ENCODE measurements at regions not wholly inside any gene's neighbourhood (a gene's known extent, or its start where the extent isn't known, plus 50 kb on each side); places are given as distances from the start of the nearest gene placed in this dataset.

DNA sequence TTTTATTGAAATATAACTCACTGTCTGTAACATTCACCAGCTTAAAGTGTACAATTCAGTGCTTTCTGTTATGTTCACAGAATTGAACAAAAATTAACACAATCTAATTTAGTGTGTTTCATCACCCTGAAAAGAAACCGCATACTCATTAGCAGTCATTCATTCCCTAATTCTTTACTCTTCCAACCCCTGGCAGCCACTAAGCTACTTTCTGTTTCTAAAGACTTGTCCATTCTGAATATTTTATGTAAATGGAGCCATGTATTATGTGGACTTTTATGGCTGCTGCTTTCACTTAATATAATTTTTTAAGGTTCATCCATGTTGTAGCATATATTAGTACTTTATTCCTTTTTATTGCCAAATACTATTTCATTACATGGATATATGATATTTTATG, 94.7 kb upstream of the ATP8A1 start:
- POLR2A ChIA-PET, result no interaction called here

DNA sequence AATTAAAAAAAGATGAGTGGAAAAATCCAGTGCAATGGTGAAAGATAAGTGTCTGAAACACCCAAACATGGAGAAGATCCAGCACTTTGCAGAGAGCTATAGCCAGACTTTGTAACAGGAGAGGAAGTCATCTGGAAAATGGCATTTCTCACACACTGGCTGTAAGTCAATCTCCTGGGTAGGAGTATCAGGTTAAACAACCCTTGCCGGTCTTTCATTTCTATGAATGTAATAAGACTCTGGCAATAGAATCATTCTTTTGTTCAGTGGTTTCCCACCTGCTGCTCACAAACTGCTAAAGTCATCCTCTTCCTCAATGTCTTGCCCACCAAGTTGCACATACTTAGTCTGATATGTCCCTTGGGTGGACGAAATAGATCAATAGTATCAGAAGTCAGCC, 94.0 kb upstream of the ATP8A1 start:
- ChIA-PET POLR2A (no interaction called here), CTCF (no interaction called here)

More for the DNA sequence above, 94.7 kb upstream of the ATP8A1 start:
- CTCF ChIA-PET, result no interaction called here

GRCh38 chr4:42750091-42750490, 93.2 kb upstream of the ATP8A1 start:
- ChIA-PET CTCF (interaction anchor here (0.5 to 0.9 kb wide), 3 partner anchors 25 to 196 kb away, joined by 3 read pairs; no protein-coding TSS in a partner anchor), POLR2A (no interaction called here)

DNA sequence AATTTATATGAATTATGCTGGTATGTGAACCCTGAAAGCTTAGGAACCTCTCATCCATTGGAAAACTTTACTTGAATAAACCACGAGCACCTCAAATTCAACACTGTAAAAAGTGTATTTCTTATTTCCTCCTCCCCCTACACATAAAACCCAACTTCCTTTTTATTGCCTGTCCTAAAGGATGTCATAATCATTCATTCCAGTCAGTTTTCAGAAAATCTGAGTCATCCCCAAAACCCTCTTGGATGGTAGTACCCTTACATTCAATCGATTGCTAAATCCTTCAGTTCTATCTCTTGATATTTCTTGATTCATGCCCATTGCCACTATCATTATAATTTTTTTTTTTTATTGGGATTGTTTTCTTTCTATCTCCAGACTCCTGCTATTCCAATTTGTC, 91.1 kb upstream of the ATP8A1 start:
- ChIA-PET POLR2A (no interaction called here), CTCF (no interaction called here)

DNA sequence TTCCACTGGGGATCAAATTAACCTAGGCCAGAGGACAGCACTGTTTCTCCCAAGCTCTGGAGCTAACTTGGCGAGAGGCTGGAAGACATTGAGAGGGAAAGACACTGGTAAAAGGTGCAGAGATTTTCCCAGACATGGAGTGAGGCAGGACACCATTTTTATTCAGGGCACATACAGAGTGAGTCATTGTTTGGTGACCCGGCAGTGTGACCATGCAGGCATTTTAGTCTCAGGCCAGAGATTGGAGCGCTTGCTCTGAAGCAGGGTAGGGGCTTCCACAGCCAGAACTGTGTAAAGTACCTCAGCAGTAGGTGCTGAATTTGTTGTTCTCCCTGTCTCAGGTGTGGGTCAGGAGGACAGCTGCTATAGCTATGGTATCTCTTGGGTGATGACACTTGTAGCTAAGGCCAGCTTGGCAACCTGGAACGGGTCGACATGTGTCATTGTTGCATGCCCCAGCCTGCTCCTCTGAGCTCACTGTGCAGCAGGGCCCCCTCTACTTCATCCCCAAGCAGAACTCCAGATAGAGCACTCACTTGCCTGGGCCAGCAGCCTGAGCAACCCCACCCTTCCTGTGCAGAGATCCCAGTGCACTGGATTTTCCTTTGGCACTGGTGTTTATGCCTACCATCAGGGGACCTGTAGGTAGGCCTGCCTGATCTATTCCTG, 79.8 kb upstream of the ATP8A1 start:
- POLR2A ChIA-PET, result no interaction called here
- CTCF ChIA-PET, result no interaction called here

DNA sequence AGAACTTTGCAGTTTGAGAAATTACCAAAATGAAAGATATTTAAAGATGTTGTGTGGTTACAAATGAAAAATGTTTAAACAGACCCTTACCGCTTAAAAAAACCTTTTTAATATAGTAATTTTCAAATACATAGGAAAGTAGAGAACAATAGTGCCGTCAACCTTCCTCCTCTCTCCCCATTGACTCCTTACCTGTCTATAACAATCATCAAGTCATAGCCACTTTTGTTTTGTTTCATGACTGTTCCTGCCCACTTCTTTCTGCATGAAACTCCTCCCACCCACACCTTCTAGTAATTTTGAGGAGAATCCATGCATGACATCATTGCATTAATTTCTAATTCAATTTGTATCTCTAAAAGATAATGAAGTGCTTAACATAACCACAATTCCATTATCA, 76.5 kb upstream of the ATP8A1 start:
- CTCF ChIA-PET, result no interaction called here
- POLR2A ChIA-PET, result no interaction called here

- CTCF ChIA-PET, result no interaction called here
- POLR2A ChIA-PET, result no interaction called here
Measured at GRCh38 chr4:42732776-42733175, 75.9 kb upstream of the ATP8A1 start.

DNA sequence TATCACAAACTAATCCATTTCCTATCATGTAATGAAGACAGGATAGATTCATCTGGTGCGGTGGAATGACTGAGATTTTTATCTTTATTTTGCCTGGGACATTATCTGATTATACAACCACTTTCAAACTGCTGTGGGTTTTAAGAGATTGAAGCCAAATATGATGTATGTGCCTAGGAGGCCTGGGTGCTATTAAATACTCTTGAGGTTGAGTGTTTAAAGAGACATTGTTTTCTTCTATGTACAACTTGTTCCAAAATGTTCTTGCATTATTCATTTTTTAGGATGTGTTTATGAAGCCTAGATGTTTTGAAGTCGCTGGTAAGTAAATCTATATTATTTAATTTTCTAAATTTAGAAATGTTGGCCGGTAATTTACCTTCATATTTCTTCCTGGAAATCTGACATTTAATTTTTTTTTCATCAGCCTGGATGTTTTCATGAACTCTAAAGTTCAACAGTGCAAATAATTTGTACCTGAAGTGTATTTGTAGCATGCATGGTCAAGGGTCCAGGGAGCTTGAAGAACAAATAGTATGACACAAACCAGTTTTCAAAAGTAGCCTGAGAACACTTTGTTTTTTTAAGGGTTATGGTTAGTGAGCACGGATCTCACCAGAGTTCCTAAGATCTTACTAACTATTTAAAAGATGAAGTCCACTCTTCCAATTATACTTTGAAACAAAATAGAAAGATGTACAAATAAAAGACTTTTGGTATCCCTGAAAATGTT, 72.8 kb upstream of the ATP8A1 start:
- ChIA-PET POLR2A (no interaction called here), CTCF (no interaction called here)

GRCh38 chr4:42724451-42724850, 67.5 kb upstream of the ATP8A1 start:
- CTCF ChIA-PET, result no interaction called here
- POLR2A ChIA-PET, result no interaction called here

DNA sequence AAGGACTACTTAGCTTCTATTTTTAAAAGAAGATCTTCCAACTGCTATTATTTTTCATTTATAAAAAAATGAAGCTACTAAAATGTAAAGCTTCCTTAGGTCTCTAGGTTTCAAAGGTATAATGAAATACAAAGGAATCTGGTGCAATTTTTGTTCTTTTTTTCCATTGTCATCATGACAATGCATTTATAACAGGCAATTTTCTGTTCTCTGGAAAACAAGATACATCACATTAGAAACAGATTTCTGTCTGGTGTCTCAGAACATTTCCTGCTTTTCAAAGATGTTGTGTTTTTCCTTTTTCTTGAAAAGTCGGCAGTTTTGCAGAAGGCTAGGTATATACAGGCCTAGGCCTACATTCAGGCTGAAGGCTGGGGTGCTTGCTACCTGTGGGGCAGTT, 63.6 kb upstream of the ATP8A1 start:
- POLR2A ChIA-PET, result no interaction called here
- CTCF ChIA-PET, result no interaction called here

DNA sequence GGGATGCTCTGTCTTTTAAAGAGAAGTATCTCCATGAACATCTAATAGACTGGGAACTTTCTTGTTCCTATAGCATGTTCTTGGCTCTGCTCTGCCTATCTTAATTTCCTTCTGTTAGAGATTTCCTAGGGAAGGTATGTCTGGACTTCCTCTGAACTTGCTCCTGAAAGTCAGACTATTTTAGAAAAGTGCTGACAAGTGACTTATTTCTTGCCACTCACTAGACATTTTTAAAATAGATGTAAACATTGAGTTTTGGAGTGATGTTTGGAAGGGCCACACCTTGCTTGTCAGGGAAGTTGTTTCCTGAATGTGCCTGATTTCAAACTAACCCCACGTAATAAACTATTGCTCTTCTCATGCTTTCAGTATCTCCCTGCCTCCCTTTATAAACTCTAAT, 62.4 kb upstream of the ATP8A1 start:
- ChIA-PET CTCF (no interaction called here), POLR2A (no interaction called here)

- ChIA-PET POLR2A (no interaction called here), CTCF (no interaction called here)
Measured at GRCh38 chr4:42718336-42718735, 61.4 kb upstream of the ATP8A1 start.

GRCh38 chr4:42716996-42717395, 60.1 kb upstream of the ATP8A1 start:
- ChIA-PET POLR2A (no interaction called here), CTCF (no interaction called here)

- POLR2A ChIA-PET, result no interaction called here
- CTCF ChIA-PET, result interaction anchor here (1.4 kb wide), 1 partner anchor 147 kb away, joined by 3 read pairs; no protein-coding TSS in a partner anchor
Measured at GRCh38 chr4:42715807-42716482, 59.0 kb upstream of the ATP8A1 start.

- CTCF ChIA-PET, result no interaction called here
- POLR2A ChIA-PET, result no interaction called here
Measured at GRCh38 chr4:42713391-42713790, 56.5 kb upstream of the ATP8A1 start.

DNA sequence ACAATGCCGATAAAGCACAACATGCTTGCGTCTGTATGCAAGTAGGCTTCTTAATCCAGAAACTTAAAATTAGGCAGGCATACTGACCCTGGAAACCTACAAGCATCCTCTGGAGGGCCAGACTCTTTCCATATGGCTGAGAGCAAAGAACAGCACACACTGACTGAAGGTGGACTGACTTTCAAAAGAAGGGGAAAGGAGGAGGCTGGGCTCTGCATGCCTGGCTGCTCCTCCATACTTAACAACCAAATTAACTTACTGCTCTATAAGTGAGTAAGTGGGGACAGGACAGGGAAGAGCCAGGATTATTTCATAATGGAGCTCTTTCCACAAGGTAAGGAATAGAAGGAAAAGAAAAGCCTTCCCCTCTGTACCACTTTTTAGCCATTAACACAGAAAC, 55.9 kb upstream of the ATP8A1 start:
- ChIA-PET POLR2A (no interaction called here), CTCF (no interaction called here)

GRCh38 chr4:42711496-42711895, 54.6 kb upstream of the ATP8A1 start:
- ChIA-PET CTCF (no interaction called here), POLR2A (no interaction called here)

DNA sequence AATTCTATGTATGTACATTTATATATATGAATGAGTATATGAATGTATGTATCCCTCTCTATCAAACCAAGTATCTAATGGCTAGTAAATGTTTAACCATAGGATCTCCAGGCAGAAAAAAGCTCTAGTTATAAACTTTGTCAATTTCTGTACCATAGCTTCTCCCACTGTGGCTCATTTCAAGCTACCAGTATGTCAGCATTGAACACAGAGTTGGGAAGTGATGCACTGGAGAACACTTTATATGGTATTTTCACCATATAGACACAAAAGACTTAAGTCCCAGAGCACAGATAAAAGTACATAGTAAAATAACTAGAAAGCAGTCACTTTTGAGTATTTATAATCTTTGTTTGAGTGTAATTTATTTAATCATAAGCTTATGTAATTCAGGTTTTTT, 53.9 kb upstream of the ATP8A1 start:
- ChIA-PET POLR2A (no interaction called here), CTCF (no interaction called here)

DNA sequence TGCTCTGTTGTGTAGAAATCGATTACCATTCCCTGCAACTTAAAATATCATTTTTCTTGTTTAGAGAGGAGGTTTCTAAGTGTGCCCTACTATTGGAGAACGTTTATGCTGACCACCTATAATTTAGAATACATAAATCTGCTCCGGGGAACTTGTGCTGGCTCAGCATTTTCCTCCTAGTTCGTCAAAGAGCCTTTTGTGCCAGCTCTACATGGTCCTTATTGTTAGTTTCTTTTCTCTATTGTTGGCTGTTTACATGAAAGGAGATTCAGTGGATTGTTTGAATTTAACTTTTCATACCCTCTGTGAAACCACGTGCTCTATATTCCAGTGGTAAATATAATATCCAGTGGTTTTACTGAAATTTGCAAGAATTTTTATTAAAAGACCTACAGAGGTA, 53.4 kb upstream of the ATP8A1 start:
- ChIA-PET CTCF (no interaction called here), POLR2A (no interaction called here)

DNA sequence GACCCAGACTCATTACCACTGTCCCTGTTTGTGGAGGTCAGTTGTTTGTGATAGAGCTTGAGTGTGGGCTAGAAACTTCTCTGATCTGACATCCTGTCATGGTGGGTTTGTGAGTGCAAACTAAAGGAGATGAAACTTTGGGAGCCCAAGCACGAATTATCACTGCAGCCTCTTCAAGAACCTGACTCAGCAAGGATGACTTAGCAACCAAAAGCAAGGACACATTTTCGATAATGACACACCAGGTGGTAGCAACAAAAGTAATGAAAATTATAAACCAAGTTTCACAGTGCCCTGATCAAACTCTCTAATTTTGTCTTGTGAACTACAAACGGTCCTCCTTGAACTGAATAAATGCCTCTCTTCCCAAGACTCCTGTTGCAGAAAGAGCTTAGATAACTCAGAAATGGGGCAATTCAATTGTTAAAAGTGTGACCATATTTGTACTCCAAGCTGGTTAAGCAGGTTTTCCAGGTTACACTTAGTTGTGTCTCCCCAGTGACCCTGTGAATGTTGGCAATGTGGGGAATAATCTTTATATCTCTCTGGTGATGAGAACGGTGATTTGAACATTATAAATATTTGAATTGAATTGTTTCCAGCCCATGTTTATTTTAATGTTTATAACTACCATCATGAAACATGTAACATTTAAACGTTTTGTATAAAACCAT, 52.6 kb upstream of the ATP8A1 start:
- CTCF ChIA-PET, result no interaction called here

DNA sequence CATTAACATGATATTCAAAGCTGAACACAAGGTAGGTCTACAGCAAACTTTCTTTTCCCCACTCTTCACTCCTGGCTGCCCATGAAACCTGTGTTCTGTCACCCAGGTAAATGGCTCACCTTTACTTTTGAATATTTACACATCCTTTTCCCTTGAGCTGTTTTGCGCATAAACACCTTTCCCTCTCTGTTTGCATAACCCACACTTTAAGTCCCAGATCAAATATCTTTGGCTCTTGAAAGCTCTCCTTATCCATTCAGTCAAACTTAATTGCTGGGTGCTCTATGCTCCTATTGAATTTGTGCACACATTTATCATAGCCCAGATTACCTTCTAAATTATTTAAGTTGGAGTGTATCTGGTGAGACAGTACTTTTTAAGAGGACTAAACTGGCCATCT, 51.7 kb upstream of the ATP8A1 start:
- ChIA-PET POLR2A (no interaction called here), CTCF (no interaction called here)

More for the DNA sequence above, 52.6 kb upstream of the ATP8A1 start:
- POLR2A ChIA-PET, result no interaction called here
